HG03439 (cell line): ENCODE measurements at regions not wholly inside any gene's neighbourhood (a gene's known extent, or its start where the extent isn't known, plus 50 kb on each side); places are given as distances from the start of the nearest gene placed in this dataset.
"Not testable (repeated sequence)": the region's sequence is repeated elsewhere in the genome, so short reads cannot be mapped to it uniquely, and the experiment has no call there.

ENCODE experiments used
- ATAC-seq: cut with Tn5 transposase; IDR thresholded peaks from one replicate; pipeline ENCODE4 v1.9.1; 2021; ENCODE audit warnings: mild to moderate bottlenecking, moderate library complexity; ENCODE audit not compliant: unreplicated experiment

- no peak for ATAC-seq
Observed at GRCh38 chr3:21979706-21980105, 228.7 kb upstream of the ZNF385D start.

- ATAC-seq, result no peak
Observed at GRCh38 chr3:21989341-21990042, 238.5 kb upstream of the ZNF385D start.

- ATAC-seq, result no peak
Observed at GRCh38 chr3:21991061-21991460, 240.1 kb upstream of the ZNF385D start.

- ATAC-seq, result no peak
Observed at GRCh38 chr3:21995079-21995607, 244.1 kb upstream of the ZNF385D start.

GRCh38 chr3:22007368-22007767 lies 256.4 kb upstream of the ZNF385D start:
- ATAC-seq, result no peak

GRCh38 chr3:22010997-22011396 lies 260.0 kb upstream of the ZNF385D start:
- no peak for ATAC-seq

- ATAC-seq, result no peak
Observed at GRCh38 chr3:22012471-22012870, 261.5 kb upstream of the ZNF385D start.

GRCh38 chr3:22013641-22014040 lies 262.6 kb upstream of the ZNF385D start:
- no peak for ATAC-seq

- ATAC-seq, result no peak
Observed at GRCh38 chr3:22016197-22016596, 265.2 kb upstream of the ZNF385D start.

GRCh38 chr3:22024638-22025037 lies 273.6 kb upstream of the ZNF385D start:
- not testable (repeated sequence) for ATAC-seq

GRCh38 chr3:22029480-22029879 lies 278.5 kb upstream of the ZNF385D start:
- ATAC-seq, result no peak

GRCh38 chr3:22039161-22039560 lies 288.2 kb upstream of the ZNF385D start:
- ATAC-seq, result no peak

- no peak for ATAC-seq
Observed at GRCh38 chr3:22040150-22040549, 289.1 kb upstream of the ZNF385D start.

GRCh38 chr3:22045882-22046281 lies 294.9 kb upstream of the ZNF385D start:
- ATAC-seq, result no peak

- no peak for ATAC-seq
Observed at GRCh38 chr3:22063500-22063899, 312.5 kb upstream of the ZNF385D start.

GRCh38 chr3:22068619-22069018 lies 317.6 kb upstream of the ZNF385D start:
- no peak for ATAC-seq

GRCh38 chr3:22088204-22088603 lies 337.2 kb upstream of the ZNF385D start:
- ATAC-seq, result no peak

- ATAC-seq, result no peak
Observed at GRCh38 chr3:22089284-22089683, 338.3 kb upstream of the ZNF385D start.

GRCh38 chr3:22091329-22091728 lies 340.3 kb upstream of the ZNF385D start:
- ATAC-seq, result no peak

- ATAC-seq, result no peak
Observed at GRCh38 chr3:22098021-22098420, 347.0 kb upstream of the ZNF385D start.

GRCh38 chr3:22101351-22101750 lies 350.3 kb upstream of the ZNF385D start:
- ATAC-seq, result no peak

- no peak for ATAC-seq
Observed at GRCh38 chr3:22101811-22102210, 350.8 kb upstream of the ZNF385D start.

GRCh38 chr3:22103423-22103822 lies 352.4 kb upstream of the ZNF385D start:
- no peak for ATAC-seq
